A673 (cell line): ENCODE measurements at regions not wholly inside any gene's neighbourhood (a gene's known extent, or its start where the extent isn't known, plus 50 kb on each side); places are given as distances from the start of the nearest gene placed in this dataset.

Experiments used
- EZH2 ChIP-seq: fragments of 200-600 bp; sonication (generic); IDR thresholded peaks from 2 replicates; pipeline ENCODE4 v1.6.1; 2017; ENCODE audit warnings: borderline replicate concordance, low read depth, mild to moderate bottlenecking, mixed read lengths, antibody characterized with exemption, low read length; ENCODE audit not compliant: poor library complexity, severe bottlenecking
- TF ChIP-seq, protein P1 (sequence below): fragments of 300-800, 200-600 bp; sonication (generic); conservative IDR thresholded peaks from 2 replicates; pipeline ENCODE4 v1.5.1; 2017; ENCODE audit warnings: low read depth, mild to moderate bottlenecking, antibody characterized with exemption, low read length, moderate library complexity, mixed read lengths

DNA sequence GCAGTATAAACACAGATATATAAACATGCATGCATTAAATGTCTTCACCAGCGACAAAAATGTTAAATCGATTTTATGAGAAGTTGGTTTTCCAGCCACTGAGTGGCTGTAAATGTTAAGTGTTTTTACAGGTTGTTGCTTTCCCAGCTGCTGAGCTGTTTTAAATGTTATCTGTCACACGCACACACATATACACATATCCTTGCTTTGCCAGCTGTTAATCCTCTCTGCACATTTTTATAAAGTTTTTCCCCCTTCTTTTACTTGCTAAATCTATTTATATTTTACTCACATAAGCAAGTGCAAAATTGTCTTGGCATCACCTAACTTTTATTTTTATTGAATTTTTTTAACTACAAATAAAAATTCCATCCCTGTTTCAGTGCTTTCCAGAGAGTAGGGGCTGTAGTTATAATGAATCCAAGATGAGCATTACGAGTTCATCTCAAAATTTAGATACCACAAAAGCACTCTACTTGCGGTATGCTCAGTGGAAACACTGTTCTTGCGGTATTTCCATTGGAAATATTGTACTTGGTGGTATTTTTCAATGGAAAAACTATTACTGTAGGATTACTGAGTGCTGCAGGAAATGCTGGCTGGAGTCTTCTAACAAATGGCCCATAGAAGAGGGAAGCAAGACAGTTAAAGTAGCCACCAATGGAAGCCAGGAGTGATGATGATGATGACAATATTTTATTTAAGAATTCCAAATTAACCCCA, 124.9 kb upstream of the KCNJ16 start:
- TF ChIP-seq, protein P1, sequence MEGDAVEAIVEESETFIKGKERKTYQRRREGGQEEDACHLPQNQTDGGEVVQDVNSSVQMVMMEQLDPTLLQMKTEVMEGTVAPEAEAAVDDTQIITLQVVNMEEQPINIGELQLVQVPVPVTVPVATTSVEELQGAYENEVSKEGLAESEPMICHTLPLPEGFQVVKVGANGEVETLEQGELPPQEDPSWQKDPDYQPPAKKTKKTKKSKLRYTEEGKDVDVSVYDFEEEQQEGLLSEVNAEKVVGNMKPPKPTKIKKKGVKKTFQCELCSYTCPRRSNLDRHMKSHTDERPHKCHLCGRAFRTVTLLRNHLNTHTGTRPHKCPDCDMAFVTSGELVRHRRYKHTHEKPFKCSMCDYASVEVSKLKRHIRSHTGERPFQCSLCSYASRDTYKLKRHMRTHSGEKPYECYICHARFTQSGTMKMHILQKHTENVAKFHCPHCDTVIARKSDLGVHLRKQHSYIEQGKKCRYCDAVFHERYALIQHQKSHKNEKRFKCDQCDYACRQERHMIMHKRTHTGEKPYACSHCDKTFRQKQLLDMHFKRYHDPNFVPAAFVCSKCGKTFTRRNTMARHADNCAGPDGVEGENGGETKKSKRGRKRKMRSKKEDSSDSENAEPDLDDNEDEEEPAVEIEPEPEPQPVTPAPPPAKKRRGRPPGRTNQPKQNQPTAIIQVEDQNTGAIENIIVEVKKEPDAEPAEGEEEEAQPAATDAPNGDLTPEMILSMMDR, result no peak
- no peak for TF ChIP-seq EZH2
